GM19397 (cell line): ENCODE measurements at regions not wholly inside any gene's neighbourhood (a gene's known extent, or its start where the extent isn't known, plus 50 kb on each side); places are given as distances from the start of the nearest gene placed in this dataset.
"Not testable (repeated sequence)": the region's sequence is repeated elsewhere in the genome, so short reads cannot be mapped to it uniquely, and the experiment has no call there.

Experiments
- ATAC-seq: cut with Tn5 transposase; IDR thresholded peaks from one replicate; pipeline ENCODE4 v1.9.1; 2021; ENCODE audit warnings: mild to moderate bottlenecking, moderate library complexity; ENCODE audit not compliant: unreplicated experiment

- no peak for ATAC-seq
Measured at GRCh38 chr18:47729356-47729755, 201.1 kb downstream of the SMAD2 start.

GRCh38 chr18:47728921-47729320 is 201.5 kb downstream of the SMAD2 start:
- no peak for ATAC-seq

DNA sequence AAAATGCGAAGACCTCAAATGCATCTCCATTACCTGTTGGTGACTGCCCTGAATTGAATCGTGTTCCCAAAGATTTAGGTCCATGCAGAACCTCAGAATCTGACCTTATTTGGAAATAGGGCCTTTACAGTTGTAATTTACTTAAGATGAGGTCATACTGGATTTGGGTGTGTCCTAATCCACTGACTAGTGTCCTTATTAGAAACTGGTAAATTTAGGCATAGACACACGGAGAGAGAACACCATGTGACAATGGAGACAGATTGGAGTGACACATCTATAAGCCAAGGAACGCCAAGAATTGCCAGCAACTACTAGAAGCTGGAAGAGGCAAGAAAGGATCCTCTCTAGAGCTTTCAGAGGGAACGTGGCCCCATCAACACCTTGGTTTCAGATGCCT is 203.1 kb downstream of the SMAD2 start:
- ATAC-seq = no peak

GRCh38 chr18:47726550-47726949 is 203.9 kb downstream of the SMAD2 start:
- ATAC-seq = no peak

DNA sequence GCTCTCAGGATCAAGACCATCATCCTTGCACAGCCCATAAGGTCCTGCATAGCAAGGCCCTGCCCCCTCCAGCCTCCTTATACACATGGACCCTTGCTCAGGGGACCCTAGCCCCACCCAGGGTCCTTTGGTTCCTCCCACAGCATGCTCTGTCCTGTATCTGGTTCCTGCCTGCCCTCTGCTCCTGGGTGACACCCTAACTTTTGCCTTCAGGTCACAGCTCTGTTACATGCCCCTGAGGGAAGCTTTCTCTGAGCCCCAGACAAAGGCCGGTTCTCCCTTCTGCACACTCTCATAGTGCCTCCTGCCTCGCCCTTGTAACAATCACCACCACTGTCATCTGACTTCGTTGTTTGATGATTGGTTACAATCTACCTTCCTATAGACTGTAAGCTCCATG is 204.8 kb downstream of the SMAD2 start:
- ATAC-seq = no peak

- ATAC-seq = no peak
Measured at GRCh38 chr18:47724186-47724975, 206.1 kb downstream of the SMAD2 start.

- ATAC-seq = no peak
Measured at GRCh38 chr18:47721876-47722275, 208.6 kb downstream of the SMAD2 start.

DNA sequence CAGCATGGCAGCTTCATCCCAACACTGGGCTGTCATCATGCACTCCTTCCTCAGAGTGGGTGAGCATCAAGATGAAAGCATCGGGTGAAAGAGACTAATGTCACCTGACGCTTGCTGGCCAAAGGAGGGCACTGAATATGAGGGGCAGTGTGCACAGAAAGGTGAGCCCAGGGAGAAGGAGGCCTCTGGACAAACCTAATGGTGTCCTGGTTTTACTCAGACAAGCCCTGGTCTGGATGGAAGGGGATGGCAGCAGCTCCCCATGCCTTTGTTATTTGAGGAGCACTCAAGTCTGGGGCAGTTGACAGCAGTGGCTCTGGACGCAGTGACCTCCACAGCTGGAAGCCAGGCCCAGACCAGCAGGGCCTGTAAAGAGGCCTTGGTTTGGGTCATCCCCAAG is 209.7 kb downstream of the SMAD2 start:
- ATAC-seq = no peak

DNA sequence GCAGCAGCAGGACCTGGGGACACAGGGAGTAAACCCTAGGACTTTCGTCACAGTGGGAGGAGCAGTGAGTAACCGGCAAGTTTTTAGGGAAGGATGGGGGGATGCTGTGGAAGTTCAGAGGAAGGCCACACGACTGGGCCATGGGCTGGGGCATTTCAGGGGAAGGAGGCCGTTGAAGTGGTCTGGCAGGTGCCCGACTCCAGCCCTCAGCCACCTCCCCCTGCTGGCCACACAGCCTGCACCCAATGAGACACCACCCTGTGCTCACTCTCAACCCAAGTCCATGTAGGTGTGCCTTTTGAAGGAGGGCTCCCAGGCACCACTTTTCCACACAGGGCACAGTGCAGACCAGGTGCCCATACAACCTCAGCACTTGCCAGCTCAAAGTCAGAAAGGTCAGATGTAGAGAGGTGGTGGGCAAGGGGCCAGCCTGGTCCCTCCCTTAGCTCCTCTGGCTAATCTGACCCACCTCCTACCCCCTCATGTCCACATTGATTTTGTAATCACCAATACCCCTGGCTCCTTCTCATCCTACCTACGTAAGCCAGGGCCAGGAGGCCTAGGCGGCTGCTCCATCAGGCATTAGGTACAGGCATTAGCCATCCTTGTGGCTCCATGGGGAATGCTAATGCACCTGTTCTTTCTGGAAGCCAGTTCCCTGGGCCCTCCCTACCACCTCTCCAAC is 211.2 kb downstream of the SMAD2 start:
- ATAC-seq = no peak

- ATAC-seq = no peak
Measured at GRCh38 chr18:47718646-47719045, 211.8 kb downstream of the SMAD2 start.

- no peak for ATAC-seq
Measured at GRCh38 chr18:47717257-47717656, 213.2 kb downstream of the SMAD2 start.

- ATAC-seq = no peak
Measured at GRCh38 chr18:47716632-47717185, 213.8 kb downstream of the SMAD2 start.

DNA sequence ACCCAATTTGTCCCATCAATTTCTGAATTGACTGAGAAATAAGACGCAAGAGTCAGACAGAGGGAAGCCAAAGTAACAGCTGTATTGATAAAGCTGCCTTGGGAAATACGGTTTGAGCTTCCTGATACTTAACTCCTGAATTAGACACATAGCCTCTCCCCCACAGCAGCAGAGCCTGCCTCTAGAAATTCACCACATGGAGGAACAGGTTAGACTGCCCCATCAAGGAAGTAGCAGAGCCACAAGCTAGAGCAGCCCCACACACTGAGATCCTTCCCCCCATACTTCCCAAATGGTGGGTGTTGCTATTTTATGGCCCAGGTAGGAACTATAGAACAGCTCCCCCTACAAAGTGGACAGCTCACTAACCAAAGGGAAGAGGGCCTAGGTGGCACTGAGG is 220.0 kb downstream of the SMAD2 start:
- no peak for ATAC-seq

GRCh38 chr18:47709556-47709955 is 220.9 kb downstream of the SMAD2 start:
- ATAC-seq = no peak

DNA sequence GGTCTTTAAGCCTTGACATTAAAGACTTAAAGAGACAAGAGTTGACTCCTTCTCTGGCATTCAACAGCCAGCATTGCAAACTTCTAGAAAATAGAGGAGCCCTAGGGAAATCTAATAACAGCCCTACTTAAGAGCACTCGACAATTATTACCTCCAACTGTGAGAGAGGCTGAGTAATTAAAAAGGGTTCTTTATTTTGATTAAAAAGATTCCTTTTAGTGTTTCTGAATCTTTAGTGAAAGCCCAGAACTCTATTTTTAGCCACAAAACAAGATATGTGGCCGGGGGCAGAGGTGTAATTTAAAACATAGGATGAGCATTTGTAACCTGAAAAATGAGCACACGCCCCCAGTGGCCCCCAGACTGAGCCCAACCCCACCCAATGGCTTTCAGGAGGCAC is 222.3 kb downstream of the SMAD2 start:
- ATAC-seq = no peak

GRCh38 chr18:47701134-47701533 is 229.3 kb downstream of the SMAD2 start:
- no peak for ATAC-seq

DNA sequence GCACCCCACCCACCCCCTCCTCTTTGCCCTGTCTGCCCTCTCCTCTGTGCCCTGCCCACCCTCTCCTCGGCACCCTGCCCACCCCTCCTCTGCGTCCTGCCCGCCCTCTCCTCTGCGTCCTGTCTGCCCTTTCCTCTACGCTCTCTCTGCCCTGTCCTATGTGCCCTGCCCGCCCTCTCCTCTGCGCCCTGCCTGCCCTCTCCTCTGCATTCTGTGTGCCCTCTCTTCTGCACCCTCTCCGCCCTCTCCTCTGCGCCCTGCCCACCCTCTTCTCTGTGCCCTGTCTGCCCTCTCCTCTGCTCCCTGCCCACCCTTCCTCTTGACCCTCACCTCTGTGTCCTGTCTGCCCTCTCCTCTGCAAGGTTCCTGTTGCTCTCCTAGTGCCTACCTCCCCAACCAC is 233.6 kb downstream of the SMAD2 start:
- ATAC-seq = no peak

- ATAC-seq = no peak
Measured at GRCh38 chr18:47691611-47692010, 238.8 kb downstream of the SMAD2 start.

DNA sequence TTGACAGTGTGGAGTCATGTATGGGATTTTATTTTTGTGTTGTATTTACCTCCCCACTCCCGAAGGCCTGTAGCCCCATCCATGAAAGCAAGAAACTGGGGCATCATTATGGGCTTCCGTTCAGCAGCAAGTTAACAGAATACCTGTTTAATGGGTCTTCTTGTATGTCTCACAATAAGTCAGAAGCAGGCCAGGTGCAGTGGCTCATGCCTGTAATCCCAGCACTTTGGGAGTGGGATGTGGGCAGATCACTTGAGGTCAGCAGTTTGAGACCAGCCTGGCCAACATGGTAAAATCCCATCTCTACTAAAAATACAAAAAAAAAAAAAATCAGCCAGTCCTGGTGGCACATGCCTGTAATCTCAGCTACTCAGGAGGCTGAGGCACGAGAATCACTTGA is 239.7 kb downstream of the SMAD2 start:
- ATAC-seq = not testable (repeated sequence)

GRCh38 chr18:47689371-47689770 is 241.1 kb downstream of the SMAD2 start:
- ATAC-seq = no peak

DNA sequence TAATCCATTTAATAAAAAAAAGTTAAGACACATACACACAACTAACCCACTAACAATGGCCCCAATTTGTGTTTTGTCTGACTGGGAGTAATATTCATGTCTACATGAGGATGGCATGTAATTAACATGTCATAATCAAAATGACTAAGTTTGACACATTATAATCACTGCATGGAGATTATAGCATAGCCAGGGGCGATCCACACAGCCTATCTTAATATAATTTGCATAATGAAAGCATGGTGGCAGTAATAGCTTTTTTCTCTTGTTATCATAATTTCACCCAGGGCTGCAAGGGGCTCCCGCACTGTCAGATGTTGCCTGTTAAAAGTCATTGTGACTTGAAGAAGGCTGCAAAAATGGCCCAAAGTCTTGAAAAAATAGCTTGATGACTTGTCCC is 243.7 kb downstream of the SMAD2 start:
- no peak for ATAC-seq

GRCh38 chr18:47683774-47684173 is 246.7 kb downstream of the SMAD2 start:
- no peak for ATAC-seq
